GM23338 (cell line): ENCODE measurements at regions not wholly inside any gene's neighbourhood (a gene's known extent, or its start where the extent isn't known, plus 50 kb on each side); places are given as distances from the start of the nearest gene placed in this dataset.

ENCODE experiments used
- ATAC-seq: fragments of 200-7000 bp; cut with Tn5 transposase; 3 replicates; pipeline ENCODE4 v1.9.1; 2020
- DNase-seq: peaks from one replicate; pipeline ENCODE4 v3.0.0-alpha.2; 2015; ENCODE audit warnings: low spot score
- H2AFZ ChIP-seq: fragments of 200-600 bp; sonication (generic); 2 replicates; pipeline ENCODE4 v1.8.0; 2016; ENCODE audit warnings: antibody characterized with exemption, mild to moderate bottlenecking, moderate library complexity
- H3F3A ChIP-seq: fragments of 200-600 bp; sonication (generic); replicated peaks from 2 replicates; pipeline ENCODE4 v1.8.0; 2017; ENCODE audit warnings: antibody characterized with exemption, mixed run types, low read depth
- H3K27ac ChIP-seq: fragments of 200-600 bp; sonication (generic); 2 replicates; pipeline ENCODE4 v1.6.1; 2016; ENCODE audit warnings: low read depth
- H3K27me3 ChIP-seq: fragments of 200-600 bp; sonication (generic); 2 replicates; pipeline ENCODE4 v1.8.0; 2016; ENCODE audit warnings: mild to moderate bottlenecking, mixed run types, moderate library complexity; ENCODE audit not compliant: insufficient read depth
- H3K36me3 ChIP-seq: fragments of 200-600 bp; sonication (generic); 2 replicates; pipeline ENCODE4 v1.8.0; 2016; ENCODE audit warnings: mild to moderate bottlenecking; ENCODE audit not compliant: insufficient read depth
- H3K4me1 ChIP-seq: fragments of 200-600 bp; sonication (generic); 2 replicates; pipeline ENCODE4 v1.8.0; 2016; ENCODE audit warnings: mild to moderate bottlenecking, moderate library complexity; ENCODE audit not compliant: insufficient read depth
- H3K4me2 ChIP-seq: fragments of 200-600 bp; sonication (generic); 2 replicates; pipeline ENCODE4 v1.7.1; 2017; ENCODE audit warnings: mixed run types
- H3K4me3 ChIP-seq: fragments of 200-600 bp; sonication (generic); 2 replicates; pipeline ENCODE4 v1.6.1; 2016; ENCODE audit warnings: mixed run types
- H3K79me2 ChIP-seq: fragments of 200-600 bp; sonication (generic); replicated peaks from 2 replicates; pipeline ENCODE4 v1.8.0; 2017; ENCODE audit warnings: mild to moderate bottlenecking; ENCODE audit not compliant: insufficient read depth
- H3K9me2 ChIP-seq: fragments of 200-600 bp; sonication (generic); 2 replicates; pipeline ENCODE4 v1.8.0; 2017; ENCODE audit not compliant: insufficient read depth
- H4K20me1 ChIP-seq: fragments of 200-600 bp; sonication (generic); replicated peaks from 2 replicates; pipeline ENCODE4 v1.8.0; 2017; ENCODE audit warnings: mild to moderate bottlenecking; ENCODE audit not compliant: insufficient read depth
- H3K27ac Mint-ChIP-seq: 2 replicates; pipeline ENCODE4 v1.8.0; 2020; ENCODE audit warnings: inconsistent platforms, mild to moderate bottlenecking, moderate library complexity, mixed read lengths
- H3K27me3 Mint-ChIP-seq: 3 replicates; pipeline ENCODE4 v1.8.0; 2022; ENCODE audit warnings: low read depth, mild to moderate bottlenecking, moderate library complexity, mixed read lengths, inconsistent platforms; ENCODE audit not compliant: insufficient read depth, poor library complexity
- H3K36me3 Mint-ChIP-seq: 3 replicates; pipeline ENCODE4 v1.8.0; 2021; ENCODE audit warnings: low read depth, mild to moderate bottlenecking, inconsistent platforms, moderate library complexity, mixed read lengths
- H3K4me1 Mint-ChIP-seq: 3 replicates; pipeline ENCODE4 v1.8.0; 2020; ENCODE audit warnings: mild to moderate bottlenecking, inconsistent platforms, mixed read lengths
- H3K4me3 Mint-ChIP-seq: 3 replicates; pipeline ENCODE4 v1.8.0; 2021; ENCODE audit warnings: moderate library complexity, mild to moderate bottlenecking, inconsistent platforms, mixed read lengths
- H3K9me3 Mint-ChIP-seq: 3 replicates; pipeline ENCODE4 v1.8.0; 2020; ENCODE audit warnings: moderate library complexity, mild to moderate bottlenecking, inconsistent platforms, mixed read lengths
- EZH2phosphoT487 ChIP-seq: fragments of 200-600 bp; sonication (generic); IDR thresholded peaks from one replicate; pipeline ENCODE4 v1.8.1; 2018; ENCODE audit warnings: antibody characterized with exemption; ENCODE audit not compliant: unreplicated experiment
- JUNB ChIP-seq: IDR thresholded peaks from one replicate; pipeline ENCODE4 v1.6.1; 2016; ENCODE audit warnings: antibody characterized with exemption; ENCODE audit not compliant: unreplicated experiment
- NANOG ChIP-seq: IDR thresholded peaks from 2 replicates; pipeline ENCODE4 v1.6.1; 2016; ENCODE audit warnings: antibody characterized with exemption, borderline replicate concordance
- POLR2AphosphoS5 ChIP-seq: IDR thresholded peaks from 2 replicates; pipeline ENCODE4 v1.6.1; 2016; ENCODE audit warnings: antibody characterized with exemption, low read depth
- STAT1 ChIP-seq: IDR thresholded peaks from one replicate; pipeline ENCODE4 v1.6.1; 2016; ENCODE audit warnings: antibody characterized with exemption; ENCODE audit not compliant: unreplicated experiment
- ZNF114 ChIP-seq: fragments of 250-450 bp; sonication (Bioruptor Pico); IDR thresholded peaks from 2 replicates; pipeline ENCODE4 v1.5.0; 2020; ENCODE audit warnings: mild to moderate bottlenecking, moderate library complexity
- TF ChIP-seq, protein P1 (sequence below): IDR thresholded peaks from 2 replicates; pipeline ENCODE4 v1.6.1; 2016; ENCODE audit warnings: antibody characterized with exemption
- TF ChIP-seq, protein P2 (sequence below), 2 experiments: fragments of 200-600 bp in 1 of 2; sonication (generic) in 1 of 2; conservative IDR thresholded peaks; 2 replicates each; pipeline versions ENCODE4 v1.5.1 to v1.6.1; 2016 to 2017; ENCODE audit warnings: antibody characterized with exemption in 2 of 2, low read depth in 2 of 2, mild to moderate bottlenecking in 2 of 2, moderate library complexity in 1 of 2

DNA sequence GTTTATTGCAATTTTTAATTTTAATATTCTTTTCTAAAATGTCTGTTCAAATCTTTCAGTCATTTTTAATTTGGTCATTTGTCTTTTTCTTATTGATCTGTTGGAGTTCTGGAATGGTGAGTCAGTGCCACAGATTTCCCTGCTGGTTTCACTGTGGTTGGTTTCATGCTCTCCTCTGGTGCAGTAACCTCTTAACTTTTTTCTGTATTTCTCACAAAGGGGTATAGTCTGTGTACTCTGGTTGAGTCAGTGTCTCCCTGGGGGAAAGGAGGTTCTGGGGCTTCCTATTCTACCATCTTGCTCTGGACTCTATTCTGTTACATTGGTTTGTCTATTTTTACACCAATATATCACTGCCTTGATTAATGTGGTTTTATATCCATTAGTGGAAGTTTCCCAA is 178.8 kb downstream of the CSNK1G3 start (continued):
- TF ChIP-seq, protein P1, sequence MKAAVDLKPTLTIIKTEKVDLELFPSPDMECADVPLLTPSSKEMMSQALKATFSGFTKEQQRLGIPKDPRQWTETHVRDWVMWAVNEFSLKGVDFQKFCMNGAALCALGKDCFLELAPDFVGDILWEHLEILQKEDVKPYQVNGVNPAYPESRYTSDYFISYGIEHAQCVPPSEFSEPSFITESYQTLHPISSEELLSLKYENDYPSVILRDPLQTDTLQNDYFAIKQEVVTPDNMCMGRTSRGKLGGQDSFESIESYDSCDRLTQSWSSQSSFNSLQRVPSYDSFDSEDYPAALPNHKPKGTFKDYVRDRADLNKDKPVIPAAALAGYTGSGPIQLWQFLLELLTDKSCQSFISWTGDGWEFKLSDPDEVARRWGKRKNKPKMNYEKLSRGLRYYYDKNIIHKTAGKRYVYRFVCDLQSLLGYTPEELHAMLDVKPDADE = no peak

DNA sequence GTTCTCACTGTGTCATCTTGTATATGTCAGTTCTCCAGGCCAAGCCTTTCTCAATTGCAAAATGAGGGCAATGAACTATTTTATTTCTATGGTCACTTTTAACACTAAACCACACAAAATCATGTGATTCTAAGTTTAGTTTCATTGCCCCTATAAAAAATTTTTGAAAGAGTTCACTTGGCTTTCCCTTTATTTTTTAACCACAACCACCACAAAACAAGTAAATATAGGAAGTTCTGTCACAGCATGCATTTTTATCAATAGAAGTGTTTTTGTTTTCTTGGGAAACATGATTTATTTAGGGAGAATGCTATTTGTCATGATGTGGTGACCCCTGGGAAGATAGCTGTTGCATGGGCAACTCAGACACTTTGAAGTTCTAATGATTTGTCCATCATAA is 169.1 kb downstream of the CSNK1G3 start:
- peaks cover 62% of the 10 kb centered on the region for H3K36me3 Mint-ChIP-seq
- no peak overlapping the region for H3K27ac Mint-ChIP-seq
- H3K4me2 ChIP-seq = no peak overlapping the region
- no peaks in the 10 kb centered on the region for H4K20me1 ChIP-seq
- no peak overlapping the region for H2AFZ ChIP-seq
- H3K36me3 ChIP-seq = peaks cover 10% of the 10 kb centered on the region; the same call in 1 of the 2 replicates
- no peaks in the 10 kb centered on the region for H3K79me2 ChIP-seq
- H3F3A ChIP-seq = no peaks in the 10 kb centered on the region
- no peaks in the 10 kb centered on the region for H3K27me3 ChIP-seq
- no peaks in the 10 kb centered on the region for H3K9me2 ChIP-seq
- TF ChIP-seq JUNB = no peak
- H3K4me3 ChIP-seq = no peak overlapping the region
- no peak overlapping the region for H3K4me3 Mint-ChIP-seq
- DNase-seq = no peak
- H3K9me3 Mint-ChIP-seq = peaks cover 76% of the 10 kb centered on the region
- H3K27me3 Mint-ChIP-seq = peaks cover 4% of the 10 kb centered on the region
- H3K4me1 Mint-ChIP-seq = no peaks in the 10 kb centered on the region
- ATAC-seq = no peak
- no peak overlapping the region for H3K27ac ChIP-seq
- H3K4me1 ChIP-seq = no peaks in the 10 kb centered on the region

DNA sequence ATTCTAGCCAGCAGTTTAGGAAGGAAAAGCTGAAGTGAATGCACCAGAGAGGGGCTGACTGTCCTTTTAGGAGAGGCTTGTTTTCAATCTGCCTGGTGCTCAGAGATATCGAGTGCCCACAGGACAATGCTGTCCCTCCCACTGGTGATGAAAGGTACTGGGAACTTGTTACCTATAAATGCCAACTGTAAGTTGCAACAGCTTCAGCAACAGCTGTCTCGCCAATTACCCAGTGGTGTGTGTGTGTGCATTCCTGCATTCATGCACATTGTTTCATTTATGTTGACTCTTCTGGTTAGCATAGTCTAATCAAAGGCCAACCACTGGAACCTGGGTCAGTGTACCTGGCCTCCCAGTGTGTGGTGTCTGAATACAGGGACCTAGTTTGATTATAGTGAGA is 161.1 kb downstream of the CSNK1G3 start:
- H3K36me3 ChIP-seq = no peaks in the 10 kb centered on the region
- H2AFZ ChIP-seq = peak overlapping the region; percentile 24; the same call in 1 of the 2 replicates
- H3K4me2 ChIP-seq = no peak overlapping the region
- H3K27me3 ChIP-seq = no peaks in the 10 kb centered on the region
- TF ChIP-seq ZNF114 (CRISPR knock-in tag) = no peak
- no peak for TF ChIP-seq NANOG
- no peak for TF ChIP-seq EZH2phosphoT487
- no peaks in the 10 kb centered on the region for H3F3A ChIP-seq
- peaks cover 25% of the 10 kb centered on the region for H3K9me3 Mint-ChIP-seq
- H3K27ac Mint-ChIP-seq = peak overlapping the region; percentile 66
- peaks cover 24% of the 10 kb centered on the region; the same call in 2 of the 3 replicates for H3K36me3 Mint-ChIP-seq
- H3K4me1 Mint-ChIP-seq = peaks cover 21% of the 10 kb centered on the region
- no peak overlapping the region for H3K27ac ChIP-seq
- H3K4me3 ChIP-seq = no peak overlapping the region
- no peak overlapping the region for H3K4me3 Mint-ChIP-seq
- H3K9me2 ChIP-seq = no peaks in the 10 kb centered on the region
- no peaks in the 10 kb centered on the region for H4K20me1 ChIP-seq
- no peaks in the 10 kb centered on the region for H3K27me3 Mint-ChIP-seq
- no peaks in the 10 kb centered on the region for H3K4me1 ChIP-seq
- DNase-seq (peak; percentile 8), ATAC-seq (peak; percentile 48)
- H3K79me2 ChIP-seq = no peaks in the 10 kb centered on the region

DNA sequence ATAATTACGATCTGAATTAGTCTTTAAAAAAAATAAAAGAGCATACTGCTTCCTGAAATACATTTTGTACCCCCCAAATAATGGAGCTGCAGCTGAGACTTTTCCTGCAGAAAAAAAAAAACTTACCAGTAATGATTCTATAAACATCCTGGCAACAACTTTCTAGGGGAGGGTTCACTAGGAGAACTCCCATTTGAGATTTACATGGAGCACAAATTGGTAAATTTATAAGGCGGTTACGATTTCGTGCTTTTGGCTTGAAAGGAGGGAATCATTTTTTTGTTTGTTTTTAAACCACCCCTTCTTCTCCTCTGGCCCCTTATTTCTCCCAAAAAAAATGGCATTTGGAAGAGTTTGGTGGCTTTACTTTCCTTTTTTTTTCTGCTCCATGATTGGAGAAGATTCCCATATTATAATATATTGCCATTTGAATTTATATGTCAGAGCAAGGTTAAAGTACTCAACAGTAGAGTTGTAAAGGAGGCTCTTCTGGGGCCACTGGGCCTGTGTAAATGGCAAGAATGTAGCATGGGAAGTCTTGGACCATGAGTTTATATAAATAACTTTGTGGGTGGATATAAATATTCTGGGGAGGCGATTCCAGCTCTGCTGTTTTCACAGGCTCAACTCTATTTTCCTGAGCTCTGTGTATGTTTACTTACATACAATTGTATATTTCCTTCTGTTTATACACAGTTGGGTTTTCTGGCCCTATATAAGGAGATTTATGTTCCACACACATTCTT is 159.9 kb downstream of the CSNK1G3 start:
- H3K79me2 ChIP-seq = no peaks in the 10 kb centered on the region
- no peaks in the 10 kb centered on the region for H3K27me3 ChIP-seq
- ATAC-seq = no peak
- H3K4me3 ChIP-seq = no peak overlapping the region
- no peaks in the 10 kb centered on the region for H3K36me3 ChIP-seq
- Mint-ChIP-seq H3K4me1 (peaks cover 21% of the 10 kb centered on the region), H3K9me3 (peaks cover 16% of the 10 kb centered on the region), H3K27me3 (no peaks in the 10 kb centered on the region), H3K36me3 (peaks cover 15% of the 10 kb centered on the region; the same call in 2 of the 3 replicates), H3K27ac (peak overlapping the region; percentile 68), H3K4me3 (no peak overlapping the region)
- H3K27ac ChIP-seq = no peak overlapping the region
- no peaks in the 10 kb centered on the region for H3K9me2 ChIP-seq
- H4K20me1 ChIP-seq = no peaks in the 10 kb centered on the region
- H3K4me2 ChIP-seq = no peak overlapping the region
- H2AFZ ChIP-seq = no peak overlapping the region
- H3F3A ChIP-seq = no peaks in the 10 kb centered on the region
- H3K4me1 ChIP-seq = no peaks in the 10 kb centered on the region
- no peak for DNase-seq
- TF ChIP-seq JUNB (no peak), STAT1 (no peak), ZNF114 (CRISPR knock-in tag) (no peak), EZH2phosphoT487 (no peak), POLR2AphosphoS5 (no peak), NANOG (no peak)
- TF ChIP-seq, protein P2, sequence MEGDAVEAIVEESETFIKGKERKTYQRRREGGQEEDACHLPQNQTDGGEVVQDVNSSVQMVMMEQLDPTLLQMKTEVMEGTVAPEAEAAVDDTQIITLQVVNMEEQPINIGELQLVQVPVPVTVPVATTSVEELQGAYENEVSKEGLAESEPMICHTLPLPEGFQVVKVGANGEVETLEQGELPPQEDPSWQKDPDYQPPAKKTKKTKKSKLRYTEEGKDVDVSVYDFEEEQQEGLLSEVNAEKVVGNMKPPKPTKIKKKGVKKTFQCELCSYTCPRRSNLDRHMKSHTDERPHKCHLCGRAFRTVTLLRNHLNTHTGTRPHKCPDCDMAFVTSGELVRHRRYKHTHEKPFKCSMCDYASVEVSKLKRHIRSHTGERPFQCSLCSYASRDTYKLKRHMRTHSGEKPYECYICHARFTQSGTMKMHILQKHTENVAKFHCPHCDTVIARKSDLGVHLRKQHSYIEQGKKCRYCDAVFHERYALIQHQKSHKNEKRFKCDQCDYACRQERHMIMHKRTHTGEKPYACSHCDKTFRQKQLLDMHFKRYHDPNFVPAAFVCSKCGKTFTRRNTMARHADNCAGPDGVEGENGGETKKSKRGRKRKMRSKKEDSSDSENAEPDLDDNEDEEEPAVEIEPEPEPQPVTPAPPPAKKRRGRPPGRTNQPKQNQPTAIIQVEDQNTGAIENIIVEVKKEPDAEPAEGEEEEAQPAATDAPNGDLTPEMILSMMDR (conservative IDR thresholded peaks at IDR 0.05; ENCODE audit: low read depth in 2 of 2) = no peak
